Right lobe of liver (tissue), 4 donors: ENCODE measurements at regions not wholly inside any gene's neighbourhood (a gene's known extent, or its start where the extent isn't known, plus 50 kb on each side); places are given as distances from the start of the nearest gene placed in this dataset.

ENCODE experiments used
- CTCF ChIP-seq, 4 donors: fragments of 200-600 bp in 3 of 4; fragments of 450-650 bp in 1 of 4; IDR thresholded peaks; one replicate each; pipeline versions ENCODE4 v1.5.1 to v1.8.0; 2016 to 2022; ENCODE audit warnings: antibody characterized with exemption in 4 of 4, mild to moderate bottlenecking in 2 of 4
- POLR2A ChIP-seq: fragments of 450-650 bp; IDR thresholded peaks from one replicate; pipeline ENCODE4 v1.6.1; 2017; ENCODE audit warnings: antibody characterized with exemption, mild to moderate bottlenecking
- donor health status: DM: no; HTN: no; CAD: no.
- donor health status: DM: no; HTN: no; CAD: no.
- donor health status: DM: no; HTN: yes; CAD: no.

- TF ChIP-seq POLR2A (no peak), CTCF (IDR thresholded peaks at IDR 0.05) (no peak)
Observed at GRCh38 chr9:13503599-13503998, 224.1 kb upstream of the MPDZ start.
